ENCODE measurements at regions not wholly inside any gene's neighbourhood (a gene's known extent, or its start where the extent isn't known, plus 50 kb on each side); places are given as distances from the start of the nearest gene placed in this dataset.

- TF ChIP-seq, protein P1, sequence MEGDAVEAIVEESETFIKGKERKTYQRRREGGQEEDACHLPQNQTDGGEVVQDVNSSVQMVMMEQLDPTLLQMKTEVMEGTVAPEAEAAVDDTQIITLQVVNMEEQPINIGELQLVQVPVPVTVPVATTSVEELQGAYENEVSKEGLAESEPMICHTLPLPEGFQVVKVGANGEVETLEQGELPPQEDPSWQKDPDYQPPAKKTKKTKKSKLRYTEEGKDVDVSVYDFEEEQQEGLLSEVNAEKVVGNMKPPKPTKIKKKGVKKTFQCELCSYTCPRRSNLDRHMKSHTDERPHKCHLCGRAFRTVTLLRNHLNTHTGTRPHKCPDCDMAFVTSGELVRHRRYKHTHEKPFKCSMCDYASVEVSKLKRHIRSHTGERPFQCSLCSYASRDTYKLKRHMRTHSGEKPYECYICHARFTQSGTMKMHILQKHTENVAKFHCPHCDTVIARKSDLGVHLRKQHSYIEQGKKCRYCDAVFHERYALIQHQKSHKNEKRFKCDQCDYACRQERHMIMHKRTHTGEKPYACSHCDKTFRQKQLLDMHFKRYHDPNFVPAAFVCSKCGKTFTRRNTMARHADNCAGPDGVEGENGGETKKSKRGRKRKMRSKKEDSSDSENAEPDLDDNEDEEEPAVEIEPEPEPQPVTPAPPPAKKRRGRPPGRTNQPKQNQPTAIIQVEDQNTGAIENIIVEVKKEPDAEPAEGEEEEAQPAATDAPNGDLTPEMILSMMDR (IDR thresholded peaks at IDR 0.05; ENCODE audit: insufficient read depth, low read depth, low read length): no peak
- TF ChIP-seq EZH2 (IDR thresholded peaks at IDR 0.05; ENCODE audit: insufficient read depth, low read length): no peak
Observed at GRCh38 chr4:123072060-123072459, 149.7 kb upstream of the NUDT6 start.

Measured in astrocyte (in vitro differentiated cells and primary cell).